HG03097 (cell line): ENCODE measurements at regions not wholly inside any gene's neighbourhood (a gene's known extent, or its start where the extent isn't known, plus 50 kb on each side); places are given as distances from the start of the nearest gene placed in this dataset.

Experiments used
- ATAC-seq: cut with Tn5 transposase; IDR thresholded peaks from one replicate; pipeline ENCODE4 v1.9.1; 2021; ENCODE audit not compliant: unreplicated experiment, low FRiP score

DNA sequence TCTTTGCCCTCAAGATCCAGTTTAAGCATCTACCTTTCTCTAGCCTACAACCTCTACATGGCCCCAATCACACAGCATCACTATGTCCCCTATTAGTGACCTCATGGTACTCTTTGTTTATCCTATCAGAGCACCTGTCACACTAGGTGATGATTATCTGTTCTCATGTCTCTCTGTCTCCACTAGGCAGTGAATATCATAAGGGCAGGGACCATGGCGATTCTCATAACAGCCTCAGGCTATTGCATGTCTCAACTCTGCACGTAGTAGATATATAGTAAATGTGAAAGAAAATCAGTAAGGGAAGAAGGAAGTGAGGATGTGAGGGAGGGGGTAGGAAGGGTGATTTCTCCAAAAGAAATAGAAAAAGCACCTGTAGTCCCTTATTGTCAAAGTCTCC, 311.0 kb downstream of the NSG2 start:
- no peak for ATAC-seq

- ATAC-seq: no peak
These were observed 312.8 kb downstream of the NSG2 start for GRCh38 chr5:174358276-174358675.

- no peak for ATAC-seq
These were observed 313.6 kb downstream of the NSG2 start for GRCh38 chr5:174359071-174359470.

GRCh38 chr5:174362514-174362913, 317.0 kb downstream of the NSG2 start:
- ATAC-seq: no peak

- no peak for ATAC-seq
These were observed 318.4 kb downstream of the NSG2 start for GRCh38 chr5:174363934-174364333.

DNA sequence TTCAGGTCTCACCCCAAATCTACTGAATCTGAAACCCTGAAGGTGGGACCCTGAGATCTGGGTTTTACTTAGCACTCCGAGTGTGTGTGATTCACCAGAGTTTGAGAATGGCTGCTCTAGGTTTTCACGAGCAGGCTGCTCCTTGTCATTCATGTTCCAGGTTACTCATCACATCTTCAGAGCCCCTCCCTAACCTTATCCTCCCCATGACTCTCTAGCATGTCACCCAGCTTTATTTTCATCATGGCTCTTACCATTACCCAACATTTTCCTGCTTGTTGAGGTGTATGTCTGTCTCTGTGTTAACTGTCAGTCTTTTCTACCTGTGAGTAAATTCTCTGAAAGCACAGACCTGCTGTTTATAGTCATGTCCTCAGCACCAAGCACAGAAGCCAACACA, 319.2 kb downstream of the NSG2 start:
- ATAC-seq: no peak

DNA sequence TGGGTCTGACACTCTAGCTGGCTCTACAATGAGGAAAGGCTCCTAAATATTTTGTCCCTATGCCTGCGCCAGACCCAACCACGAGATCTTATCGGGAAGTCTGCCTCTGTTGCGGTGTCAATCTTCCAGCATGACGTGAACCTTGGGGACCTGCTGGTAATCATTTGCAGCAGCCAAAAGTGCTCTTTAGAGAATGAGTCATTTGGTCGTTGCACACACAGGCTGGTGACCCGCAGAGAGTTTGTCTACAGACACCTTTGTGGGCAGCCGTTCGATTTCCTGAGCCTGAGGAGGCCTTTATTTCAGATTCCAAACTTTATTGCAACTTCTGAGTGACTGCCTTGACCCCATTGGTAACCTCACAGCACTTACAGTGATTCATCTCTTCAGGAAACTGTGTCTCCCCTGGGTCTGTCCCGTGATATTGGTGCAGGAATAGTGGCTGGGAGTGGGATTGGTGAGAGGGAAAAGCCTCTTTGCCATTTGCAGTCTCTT, 326.1 kb downstream of the NSG2 start:
- no peak for ATAC-seq

DNA sequence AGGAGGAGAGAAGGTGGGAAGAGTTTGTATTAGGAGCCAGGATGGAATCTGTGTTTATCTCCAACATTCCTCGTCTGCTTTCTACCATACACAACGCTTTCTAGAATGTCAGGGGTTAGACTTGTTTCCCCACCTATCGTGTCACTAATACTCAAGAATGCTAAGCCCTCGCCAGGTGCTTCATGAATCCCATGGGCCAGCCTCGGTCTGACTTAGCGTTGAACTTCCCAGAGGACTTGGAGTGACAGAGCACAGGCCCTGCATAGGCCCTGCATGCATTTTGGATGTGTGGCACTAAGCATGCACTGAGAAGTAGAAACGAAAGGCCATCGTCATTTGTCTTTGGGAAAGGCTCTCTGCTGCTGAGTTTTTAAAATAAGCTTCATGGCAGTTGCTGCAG, 328.7 kb downstream of the NSG2 start:
- ATAC-seq: no peak

GRCh38 chr5:174376056-174376455, 330.6 kb downstream of the NSG2 start:
- ATAC-seq: no peak

DNA sequence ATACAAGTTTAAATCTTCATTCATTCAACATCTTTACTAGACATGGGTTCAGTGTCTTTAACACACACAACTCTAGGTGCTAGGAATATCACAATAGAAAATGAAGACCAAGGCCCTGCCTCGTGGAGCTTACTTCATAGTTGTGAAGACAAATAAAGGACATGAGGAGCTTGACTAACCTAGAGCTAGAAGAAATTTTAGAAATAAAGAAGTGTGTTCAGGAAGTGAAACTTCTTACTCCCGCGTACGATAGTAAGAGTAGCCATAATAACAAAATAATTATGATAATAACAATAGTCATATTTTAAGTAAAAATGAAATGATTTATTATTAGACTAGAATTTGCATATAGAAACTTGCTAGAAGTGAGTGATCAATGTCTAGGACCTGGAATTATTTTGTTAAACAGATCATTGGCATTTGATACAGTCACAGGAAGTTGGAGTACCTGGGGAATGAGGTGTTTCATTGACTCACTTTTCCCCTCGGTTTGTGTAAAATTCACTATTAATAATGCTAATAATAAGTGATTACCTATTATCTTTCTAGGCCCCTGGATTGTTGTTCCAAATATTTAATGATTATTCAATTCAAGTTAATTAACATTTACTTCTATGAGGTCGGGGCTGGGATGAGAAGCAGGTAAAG, 331.3 kb downstream of the NSG2 start:
- no peak for ATAC-seq

GRCh38 chr5:174378121-174378874, 332.8 kb downstream of the NSG2 start:
- no peak for ATAC-seq

- no peak for ATAC-seq
These were observed 334.8 kb downstream of the NSG2 start for GRCh38 chr5:174380311-174380710.

DNA sequence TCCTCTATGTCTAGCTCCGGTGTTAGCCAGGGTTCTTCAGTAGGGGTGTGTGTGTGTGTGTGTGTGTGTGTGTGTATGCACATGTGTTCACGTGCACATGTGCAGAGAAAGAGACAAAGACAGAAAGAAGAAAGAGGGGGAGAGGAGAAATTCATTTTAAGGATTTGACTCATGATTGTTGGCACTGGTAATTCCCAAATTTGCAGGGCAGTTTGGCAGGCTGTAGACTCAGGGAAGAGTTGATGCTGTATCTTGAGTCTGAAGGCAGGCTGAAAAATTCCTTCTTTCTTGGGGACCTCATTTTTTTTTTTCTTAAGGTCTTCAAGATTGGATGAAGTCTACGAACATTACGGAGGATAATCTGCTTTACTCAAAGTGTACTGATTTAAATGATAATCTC, 335.7 kb downstream of the NSG2 start:
- ATAC-seq: no peak

GRCh38 chr5:174383210-174384167, 338.0 kb downstream of the NSG2 start:
- ATAC-seq: no peak

DNA sequence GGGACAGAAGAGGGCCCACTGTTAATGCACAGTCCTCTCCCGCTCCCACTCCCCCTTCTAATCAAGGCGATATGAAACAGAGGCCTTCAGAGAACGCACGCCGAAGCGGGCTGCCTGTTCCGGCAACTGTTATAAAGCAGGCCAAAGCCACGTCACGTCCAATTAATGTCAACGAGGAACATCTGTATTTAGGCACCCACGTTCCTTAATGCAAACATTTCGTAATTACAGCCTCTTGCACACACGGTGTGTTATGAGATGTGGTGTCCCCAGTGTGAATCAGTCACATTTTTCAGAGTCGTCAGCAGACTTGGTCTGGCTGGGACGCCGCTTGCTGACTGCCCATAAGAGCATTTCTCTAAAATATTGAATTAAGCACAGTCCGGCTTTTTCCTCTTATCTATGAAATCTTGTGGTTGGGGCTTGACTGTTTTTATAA, 339.0 kb downstream of the NSG2 start:
- ATAC-seq: no peak

DNA sequence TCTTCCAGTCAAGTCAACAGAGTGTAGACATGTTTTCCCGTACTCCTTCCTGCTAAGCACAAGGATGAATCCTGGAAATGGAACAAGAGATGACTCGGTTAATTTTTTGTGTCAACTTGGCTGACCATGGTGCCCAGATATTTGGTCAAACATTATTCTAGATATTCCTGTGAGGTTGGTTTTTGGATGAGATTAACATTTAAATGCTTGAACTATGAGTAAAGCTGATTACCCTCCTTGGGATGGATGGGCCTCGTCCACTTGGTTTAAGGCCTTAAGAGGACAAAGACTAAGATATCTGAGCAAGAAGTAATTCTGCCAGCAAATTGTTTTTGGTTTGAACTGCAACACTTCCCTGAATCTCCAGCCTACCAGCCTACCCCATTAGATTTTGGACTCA, 338.1 kb upstream of the MSX2 start:
- ATAC-seq: no peak

DNA sequence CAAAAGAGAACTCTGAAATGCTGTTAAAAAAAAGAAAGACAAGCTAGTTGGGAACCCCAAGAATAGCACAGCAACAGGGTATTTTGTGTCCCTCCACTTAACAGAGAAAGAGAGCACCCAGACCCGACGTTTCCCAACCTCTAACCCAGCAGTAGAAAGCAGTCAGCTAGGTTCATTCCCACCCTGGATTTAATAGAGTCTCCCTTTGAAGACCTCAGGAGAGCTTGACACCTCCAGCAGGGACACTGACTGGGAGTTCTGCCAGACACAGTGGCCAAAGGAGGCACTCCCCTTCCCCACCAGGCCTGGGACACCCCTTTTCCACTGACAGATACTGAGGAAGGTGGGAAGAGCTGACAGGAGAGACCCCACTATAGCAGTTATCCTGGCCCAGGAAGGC, 337.5 kb upstream of the MSX2 start:
- ATAC-seq: no peak

DNA sequence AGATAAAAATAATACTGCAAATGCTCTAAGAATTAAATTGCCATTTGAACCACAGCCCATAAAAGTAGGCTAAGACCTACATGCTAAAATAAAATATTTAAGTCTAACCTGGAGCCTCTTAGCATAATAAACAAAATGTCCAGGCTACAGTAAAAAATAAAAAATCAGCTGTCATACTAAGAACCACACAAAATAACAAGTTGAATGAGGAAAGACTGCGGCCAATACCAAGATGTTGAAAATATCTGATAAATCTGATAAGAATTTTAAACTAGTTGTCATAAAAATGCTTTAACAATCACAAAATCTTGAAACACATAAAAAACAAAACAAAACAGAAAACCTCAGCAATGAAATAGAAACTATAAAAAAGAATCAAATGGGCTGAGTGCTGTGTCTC, 336.9 kb upstream of the MSX2 start:
- ATAC-seq: no peak

DNA sequence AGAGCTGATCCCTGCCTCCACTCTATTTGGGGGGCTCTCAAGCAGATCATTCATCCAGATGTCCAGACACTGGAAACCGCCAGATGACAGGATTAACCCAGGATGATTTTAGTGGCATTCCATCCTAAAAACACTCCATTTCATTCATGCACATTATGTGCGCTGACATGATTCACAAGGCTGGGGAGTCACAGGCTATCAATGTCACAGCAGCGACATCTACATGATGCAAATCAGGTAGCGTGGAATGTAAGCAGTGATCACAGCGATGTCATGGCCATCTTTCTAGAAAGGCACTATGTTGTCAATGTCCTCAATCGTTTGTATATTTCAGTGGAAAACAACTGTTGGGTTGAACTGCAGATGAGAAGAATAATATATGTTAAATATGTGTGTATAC, 331.5 kb upstream of the MSX2 start:
- ATAC-seq: no peak

- ATAC-seq: no peak
These were observed 327.8 kb upstream of the MSX2 start for GRCh38 chr5:174396541-174396940.

DNA sequence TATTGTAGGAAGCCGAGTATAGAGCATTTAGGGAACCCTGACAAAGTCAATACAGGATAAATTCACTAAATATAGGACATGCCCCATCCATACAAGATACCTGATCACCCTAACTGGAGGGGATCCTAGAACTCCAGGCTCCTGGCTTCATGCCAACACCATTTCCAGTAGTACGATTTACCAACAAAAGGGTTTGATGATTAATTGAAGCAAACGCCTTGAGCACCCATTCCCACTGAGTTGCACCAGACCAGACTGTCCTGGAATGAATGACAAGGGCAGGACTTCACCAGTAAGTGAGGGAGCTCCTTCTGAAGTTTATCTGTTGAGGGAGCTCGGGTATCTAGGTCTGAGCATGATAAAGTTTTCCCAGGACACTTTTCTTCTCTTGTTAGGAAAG, 327.2 kb upstream of the MSX2 start:
- ATAC-seq: no peak
